Ovary (tissue), 3 donors: ENCODE measurements at regions not wholly inside any gene's neighbourhood (a gene's known extent, or its start where the extent isn't known, plus 50 kb on each side); places are given as distances from the start of the nearest gene placed in this dataset.

Experiments
- EP300 ChIP-seq: sonication (generic); formaldehyde crosslinking; IDR thresholded peaks from one replicate; pipeline ENCODE4 v1.6.1; 2017; ENCODE audit warnings: antibody characterized with exemption
- POLR2A ChIP-seq: fragments of 450-650 bp; IDR thresholded peaks from one replicate; pipeline ENCODE4 v1.6.1; 2017; ENCODE audit warnings: antibody characterized with exemption, mild to moderate bottlenecking, moderate library complexity
- TF ChIP-seq, protein P1 (sequence below), 3 donors: fragments of 450-650 bp in 2 of 3; fragments of 200-600 bp in 1 of 3; IDR thresholded peaks; one replicate each; pipeline versions ENCODE4 v1.5.1 to v1.8.0; 2016 to 2022; ENCODE audit warnings: antibody characterized with exemption in 3 of 3, mild to moderate bottlenecking in 1 of 3
- donor health status: DM: no; HTN: no; CAD: no.

DNA sequence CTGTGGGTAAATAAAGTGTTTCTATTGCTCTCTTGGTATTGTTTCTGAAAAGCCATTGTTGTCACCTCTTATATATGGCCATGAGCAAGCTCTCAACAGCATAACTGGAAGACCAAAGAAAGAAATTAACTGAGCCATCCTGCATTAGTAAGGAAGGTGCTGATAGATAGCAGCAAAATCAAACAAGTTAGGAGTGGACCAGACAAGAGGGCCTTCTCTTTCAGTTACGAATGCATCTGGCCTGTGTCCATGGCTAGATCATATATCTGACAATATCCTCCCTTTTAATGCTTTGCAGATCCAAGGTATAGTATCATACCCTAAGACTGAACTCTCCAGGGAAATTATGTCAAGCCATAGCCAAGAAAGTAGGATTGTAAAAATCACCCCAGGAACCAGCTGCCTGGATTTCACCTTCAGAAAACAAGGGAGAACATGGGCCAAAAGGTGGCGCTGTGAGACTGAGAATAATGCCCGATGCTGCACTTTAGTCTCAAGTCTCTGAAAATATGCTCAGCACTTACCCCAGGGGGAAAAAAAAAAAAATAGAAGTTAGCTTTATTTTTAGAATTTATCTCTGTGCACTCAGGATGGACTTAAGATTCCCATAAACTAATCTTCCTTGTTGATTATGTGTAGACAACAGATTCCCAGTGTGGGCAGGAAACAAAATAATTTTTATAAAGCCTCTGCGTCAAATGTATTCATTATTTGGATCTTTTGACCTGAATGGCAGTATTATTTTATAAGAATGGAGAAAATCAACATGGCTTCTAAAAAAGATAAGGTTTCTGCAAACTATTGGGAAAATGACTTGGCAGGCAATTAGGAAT is 415.1 kb downstream of the ETS1 start:
- TF ChIP-seq EP300, result no peak
- TF ChIP-seq, protein P1, sequence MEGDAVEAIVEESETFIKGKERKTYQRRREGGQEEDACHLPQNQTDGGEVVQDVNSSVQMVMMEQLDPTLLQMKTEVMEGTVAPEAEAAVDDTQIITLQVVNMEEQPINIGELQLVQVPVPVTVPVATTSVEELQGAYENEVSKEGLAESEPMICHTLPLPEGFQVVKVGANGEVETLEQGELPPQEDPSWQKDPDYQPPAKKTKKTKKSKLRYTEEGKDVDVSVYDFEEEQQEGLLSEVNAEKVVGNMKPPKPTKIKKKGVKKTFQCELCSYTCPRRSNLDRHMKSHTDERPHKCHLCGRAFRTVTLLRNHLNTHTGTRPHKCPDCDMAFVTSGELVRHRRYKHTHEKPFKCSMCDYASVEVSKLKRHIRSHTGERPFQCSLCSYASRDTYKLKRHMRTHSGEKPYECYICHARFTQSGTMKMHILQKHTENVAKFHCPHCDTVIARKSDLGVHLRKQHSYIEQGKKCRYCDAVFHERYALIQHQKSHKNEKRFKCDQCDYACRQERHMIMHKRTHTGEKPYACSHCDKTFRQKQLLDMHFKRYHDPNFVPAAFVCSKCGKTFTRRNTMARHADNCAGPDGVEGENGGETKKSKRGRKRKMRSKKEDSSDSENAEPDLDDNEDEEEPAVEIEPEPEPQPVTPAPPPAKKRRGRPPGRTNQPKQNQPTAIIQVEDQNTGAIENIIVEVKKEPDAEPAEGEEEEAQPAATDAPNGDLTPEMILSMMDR (IDR thresholded peaks at IDR 0.05), result peak; percentile 59 to 79 (median 72)
- TF ChIP-seq POLR2A, result no peak
